ENCODE measurements at regions not wholly inside any gene's neighbourhood (a gene's known extent, or its start where the extent isn't known, plus 50 kb on each side); places are given as distances from the start of the nearest gene placed in this dataset.
A peak's percentile ranks its signal among the peaks of the same experiment; 100 is the strongest.

DNA sequence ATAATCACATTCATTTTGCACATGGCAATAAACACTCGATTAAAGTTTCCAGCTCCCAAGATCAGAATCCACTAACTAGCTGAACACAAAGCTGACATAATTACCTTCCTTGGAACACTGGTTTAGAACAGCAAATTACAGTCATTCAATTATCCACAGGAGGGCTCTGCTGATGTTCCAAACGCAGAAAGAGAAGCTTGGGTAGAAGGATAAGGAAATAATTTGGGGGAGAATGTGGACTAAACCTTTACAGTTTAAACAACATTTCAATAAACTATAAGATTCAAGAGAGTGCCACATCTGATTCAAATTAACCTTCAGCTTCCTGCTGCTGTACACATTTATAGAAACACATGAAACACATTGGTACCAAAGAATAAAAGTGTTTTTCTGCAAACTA, 67.8 kb upstream of the ARL4C start:
- TF ChIP-seq, protein P1, sequence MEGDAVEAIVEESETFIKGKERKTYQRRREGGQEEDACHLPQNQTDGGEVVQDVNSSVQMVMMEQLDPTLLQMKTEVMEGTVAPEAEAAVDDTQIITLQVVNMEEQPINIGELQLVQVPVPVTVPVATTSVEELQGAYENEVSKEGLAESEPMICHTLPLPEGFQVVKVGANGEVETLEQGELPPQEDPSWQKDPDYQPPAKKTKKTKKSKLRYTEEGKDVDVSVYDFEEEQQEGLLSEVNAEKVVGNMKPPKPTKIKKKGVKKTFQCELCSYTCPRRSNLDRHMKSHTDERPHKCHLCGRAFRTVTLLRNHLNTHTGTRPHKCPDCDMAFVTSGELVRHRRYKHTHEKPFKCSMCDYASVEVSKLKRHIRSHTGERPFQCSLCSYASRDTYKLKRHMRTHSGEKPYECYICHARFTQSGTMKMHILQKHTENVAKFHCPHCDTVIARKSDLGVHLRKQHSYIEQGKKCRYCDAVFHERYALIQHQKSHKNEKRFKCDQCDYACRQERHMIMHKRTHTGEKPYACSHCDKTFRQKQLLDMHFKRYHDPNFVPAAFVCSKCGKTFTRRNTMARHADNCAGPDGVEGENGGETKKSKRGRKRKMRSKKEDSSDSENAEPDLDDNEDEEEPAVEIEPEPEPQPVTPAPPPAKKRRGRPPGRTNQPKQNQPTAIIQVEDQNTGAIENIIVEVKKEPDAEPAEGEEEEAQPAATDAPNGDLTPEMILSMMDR (IDR thresholded peaks at IDR 0.05), result peak in 3 of 4 donors; percentile 8 to 10 (median 10)
- no peak for TF ChIP-seq POLR2A (IDR thresholded peaks at IDR 0.05)
